ENCODE measurements at regions not wholly inside any gene's neighbourhood (a gene's known extent, or its start where the extent isn't known, plus 50 kb on each side); places are given as distances from the start of the nearest gene placed in this dataset.

DNA sequence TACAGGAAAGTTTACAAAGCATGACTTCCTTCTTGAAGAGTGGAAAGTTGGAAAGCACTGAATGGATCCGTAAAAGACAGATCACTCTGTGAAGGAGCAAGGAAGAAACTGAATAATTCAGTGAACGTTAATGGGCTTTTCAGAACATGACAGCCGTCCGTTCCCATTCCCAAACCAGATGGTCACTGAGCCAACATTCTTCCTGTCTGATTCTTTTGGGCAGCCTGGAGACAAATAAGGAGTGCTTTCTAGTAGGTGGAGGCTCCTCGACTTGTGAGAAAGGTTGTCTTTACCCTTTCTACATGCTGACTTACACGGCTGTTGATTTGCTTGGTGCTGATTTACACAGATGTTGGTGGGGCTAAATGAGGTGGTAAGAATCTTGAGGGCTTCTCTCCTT lies 51.0 kb upstream of the PAPPA start:
- DNase-seq: no peak
